Erythroblast (primary cell): ENCODE measurements at regions not wholly inside any gene's neighbourhood (a gene's known extent, or its start where the extent isn't known, plus 50 kb on each side); places are given as distances from the start of the nearest gene placed in this dataset.

Experiments used
- GATA1 ChIP-seq: IDR thresholded peaks from 2 replicates; pipeline ENCODE4 v1.6.1; 2011; ENCODE audit warnings: low read depth, mild to moderate bottlenecking, control low read depth, low read length, moderate library complexity
- POLR2A ChIP-seq: IDR thresholded peaks from 2 replicates; pipeline ENCODE4 v1.6.1; 2011; ENCODE audit warnings: mild to moderate bottlenecking, low read length

GRCh38 chr15:61697796-61698195 lies 362.5 kb downstream of the VPS13C start:
- no peak for TF ChIP-seq POLR2A
- no peak for TF ChIP-seq GATA1
